ENCODE measurements at regions not wholly inside any gene's neighbourhood (a gene's known extent, or its start where the extent isn't known, plus 50 kb on each side); places are given as distances from the start of the nearest gene placed in this dataset.

DNA sequence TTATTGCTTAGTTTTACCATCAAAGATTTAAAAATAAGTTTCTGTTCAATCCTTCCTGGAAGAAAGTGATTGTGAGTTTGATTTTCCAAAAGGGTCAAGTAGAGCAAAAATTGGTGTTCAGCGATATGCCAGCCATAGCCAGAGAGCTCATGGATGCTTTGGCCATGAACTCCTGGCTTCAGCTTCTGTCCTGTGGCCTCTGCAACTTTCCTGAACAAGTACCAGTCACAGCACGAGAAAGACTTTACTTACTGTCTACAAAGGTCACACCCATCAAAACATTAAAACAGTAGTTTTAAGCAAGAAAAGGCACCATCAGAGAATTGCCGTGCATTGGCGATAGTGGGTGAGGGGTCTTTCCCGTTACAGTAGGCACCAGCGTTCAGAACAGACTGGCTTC, 753.0 kb upstream of the SGCG start:
- no peak for TF ChIP-seq ZBTB1 (tag by site-specific recombination; IDR thresholded peaks at IDR 0.05)
- TF ChIP-seq MEIS1 (CRISPR knock-in tag; IDR thresholded peaks at IDR 0.05; ENCODE audit: borderline replicate concordance), result no peak
- TF ChIP-seq ZNF324 (tag by site-specific recombination; IDR thresholded peaks at IDR 0.05), result no peak
- TF ChIP-seq ZNF510 (tag by site-specific recombination; IDR thresholded peaks at IDR 0.05; ENCODE audit: insufficient replicate concordance), result no peak
- TF ChIP-seq, protein P1, sequence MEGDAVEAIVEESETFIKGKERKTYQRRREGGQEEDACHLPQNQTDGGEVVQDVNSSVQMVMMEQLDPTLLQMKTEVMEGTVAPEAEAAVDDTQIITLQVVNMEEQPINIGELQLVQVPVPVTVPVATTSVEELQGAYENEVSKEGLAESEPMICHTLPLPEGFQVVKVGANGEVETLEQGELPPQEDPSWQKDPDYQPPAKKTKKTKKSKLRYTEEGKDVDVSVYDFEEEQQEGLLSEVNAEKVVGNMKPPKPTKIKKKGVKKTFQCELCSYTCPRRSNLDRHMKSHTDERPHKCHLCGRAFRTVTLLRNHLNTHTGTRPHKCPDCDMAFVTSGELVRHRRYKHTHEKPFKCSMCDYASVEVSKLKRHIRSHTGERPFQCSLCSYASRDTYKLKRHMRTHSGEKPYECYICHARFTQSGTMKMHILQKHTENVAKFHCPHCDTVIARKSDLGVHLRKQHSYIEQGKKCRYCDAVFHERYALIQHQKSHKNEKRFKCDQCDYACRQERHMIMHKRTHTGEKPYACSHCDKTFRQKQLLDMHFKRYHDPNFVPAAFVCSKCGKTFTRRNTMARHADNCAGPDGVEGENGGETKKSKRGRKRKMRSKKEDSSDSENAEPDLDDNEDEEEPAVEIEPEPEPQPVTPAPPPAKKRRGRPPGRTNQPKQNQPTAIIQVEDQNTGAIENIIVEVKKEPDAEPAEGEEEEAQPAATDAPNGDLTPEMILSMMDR (tag by site-specific recombination; IDR thresholded peaks at IDR 0.05), result no peak
- TF ChIP-seq, protein P2, sequence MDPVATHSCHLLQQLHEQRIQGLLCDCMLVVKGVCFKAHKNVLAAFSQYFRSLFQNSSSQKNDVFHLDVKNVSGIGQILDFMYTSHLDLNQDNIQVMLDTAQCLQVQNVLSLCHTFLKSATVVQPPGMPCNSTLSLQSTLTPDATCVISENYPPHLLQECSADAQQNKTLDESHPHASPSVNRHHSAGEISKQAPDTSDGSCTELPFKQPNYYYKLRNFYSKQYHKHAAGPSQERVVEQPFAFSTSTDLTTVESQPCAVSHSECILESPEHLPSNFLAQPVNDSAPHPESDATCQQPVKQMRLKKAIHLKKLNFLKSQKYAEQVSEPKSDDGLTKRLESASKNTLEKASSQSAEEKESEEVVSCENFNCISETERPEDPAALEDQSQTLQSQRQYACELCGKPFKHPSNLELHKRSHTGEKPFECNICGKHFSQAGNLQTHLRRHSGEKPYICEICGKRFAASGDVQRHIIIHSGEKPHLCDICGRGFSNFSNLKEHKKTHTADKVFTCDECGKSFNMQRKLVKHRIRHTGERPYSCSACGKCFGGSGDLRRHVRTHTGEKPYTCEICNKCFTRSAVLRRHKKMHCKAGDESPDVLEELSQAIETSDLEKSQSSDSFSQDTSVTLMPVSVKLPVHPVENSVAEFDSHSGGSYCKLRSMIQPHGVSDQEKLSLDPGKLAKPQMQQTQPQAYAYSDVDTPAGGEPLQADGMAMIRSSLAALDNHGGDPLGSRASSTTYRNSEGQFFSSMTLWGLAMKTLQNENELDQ (tag by site-specific recombination; IDR thresholded peaks at IDR 0.05; ENCODE audit: low read depth), result no peak
